Upper lobe of left lung (tissue), 6 donors: ENCODE measurements at regions not wholly inside any gene's neighbourhood (a gene's known extent, or its start where the extent isn't known, plus 50 kb on each side); places are given as distances from the start of the nearest gene placed in this dataset.

ENCODE experiments used
- ATAC-seq, 2 donors: fragments of 200-7000 bp; cut with Tn5 transposase; one replicate each; pipeline ENCODE4 v1.9.1; 2022; ENCODE audit warnings: mild to moderate bottlenecking in 2 of 2, moderate library complexity in 2 of 2; ENCODE audit not compliant: low FRiP score in 2 of 2
- DNase-seq, 2 donors: peaks; one replicate each; pipeline ENCODE4 v3.0.0-alpha.2; 2019 to 2020
- H3K27ac ChIP-seq, 4 donors: fragments of 200-600 bp; sonication (generic); one replicate each; pipeline ENCODE4 v1.5.1; 2016 to 2019
- H3K27me3 ChIP-seq, 4 donors: fragments of 200-600 bp; sonication (generic); one replicate each; pipeline ENCODE4 v1.5.1; 2017 to 2019
- H3K36me3 ChIP-seq, 4 donors: fragments of 200-600 bp; sonication (generic); one replicate each; pipeline ENCODE4 v1.5.1; 2016 to 2019
- H3K4me1 ChIP-seq, 4 donors: fragments of 200-600 bp; sonication (generic); one replicate each; pipeline ENCODE4 v1.5.1; 2018 to 2019
- H3K4me3 ChIP-seq, 4 donors: fragments of 200-600 bp; sonication (generic); one replicate each; pipeline ENCODE4 v1.5.1; 2017 to 2019; ENCODE audit warnings: mild to moderate bottlenecking in 2 of 4, moderate library complexity in 1 of 4
- H3K9me3 ChIP-seq, 4 donors: fragments of 200-600 bp; sonication (generic); one replicate each; pipeline ENCODE4 v1.5.1; 2018 to 2019
- CTCF ChIP-seq, 6 experiments: fragments of 450-650 bp in 4 of 6; fragments of 200-600 bp in 2 of 6; sonication (generic) in 2 of 6; IDR thresholded peaks; one replicate each; pipeline ENCODE4 v1.5.1; 2016 to 2019; ENCODE audit warnings: antibody characterized with exemption in 6 of 6
- EP300 ChIP-seq, 4 donors: sonication (generic); formaldehyde crosslinking; IDR thresholded peaks; one replicate each; pipeline ENCODE4 v1.5.1; 2017; ENCODE audit warnings: antibody characterized with exemption in 4 of 4, control low read depth in 2 of 4
- POLR2A ChIP-seq, 4 donors: fragments of 450-650 bp; IDR thresholded peaks; one replicate each; pipeline ENCODE4 v1.5.1; 2016 to 2017; ENCODE audit warnings: antibody characterized with exemption in 4 of 4, mild to moderate bottlenecking in 2 of 4
- POLR2AphosphoS5 ChIP-seq, 2 donors: sonication (generic); formaldehyde crosslinking; IDR thresholded peaks; one replicate each; pipeline ENCODE4 v1.5.1; 2017; ENCODE audit warnings: antibody characterized with exemption in 2 of 2
- WGBS, 2 donors: methylation state at CpG; one replicate each; pipeline ENCODE4 v1.1.5; 2017 to 2018; 5-methylcytosine and 5-hydroxymethylcytosine counted together
- donor health status: DM: no; HTN: no; CAD: no; lungs with moderate emphysema.
- donor health status: DM: no; HTN: yes; CAD: no; lungs with severe emphysema.

GRCh38 chr2:150552041-150552820, 64.8 kb upstream of the RND3 start:
- Histone ChIP-seq H3K4me3 (no peak overlapping the region), H3K36me3 (no peaks in the 10 kb centered on the region), H3K4me1 (no peaks in the 10 kb centered on the region), H3K9me3 (no peaks in the 10 kb centered on the region), H3K27ac (no peak overlapping the region), H3K27me3 (no peaks in the 10 kb centered on the region)
- 87 to 95% methylated on average over 5 of the region's 5 CpGs for WGBS, 2 donors
- no peak for TF ChIP-seq EP300 (IDR thresholded peaks at IDR 0.05)
- TF ChIP-seq POLR2AphosphoS5 (IDR thresholded peaks at IDR 0.05) = no peak
- no peak for DNase-seq
- ATAC-seq = no peak

GRCh38 chr2:150549381-150549780, 61.9 kb upstream of the RND3 start:
- no peak overlapping the region for H3K4me3 ChIP-seq
- no peak overlapping the region for H3K27ac ChIP-seq
- WGBS, 2 donors = 54 to 60% methylated on average over 2 of the region's 2 CpGs
- H3K4me1 ChIP-seq = no peaks in the 10 kb centered on the region
- no peak for DNase-seq
- ATAC-seq = no peak
- no peaks in the 10 kb centered on the region for H3K9me3 ChIP-seq
- H3K27me3 ChIP-seq = no peaks in the 10 kb centered on the region
- no peaks in the 10 kb centered on the region for H3K36me3 ChIP-seq
- TF ChIP-seq POLR2AphosphoS5 (IDR thresholded peaks at IDR 0.05) (no peak), EP300 (IDR thresholded peaks at IDR 0.05) (no peak), POLR2A (IDR thresholded peaks at IDR 0.05) (no peak), CTCF (IDR thresholded peaks at IDR 0.05) (no peak)

DNA sequence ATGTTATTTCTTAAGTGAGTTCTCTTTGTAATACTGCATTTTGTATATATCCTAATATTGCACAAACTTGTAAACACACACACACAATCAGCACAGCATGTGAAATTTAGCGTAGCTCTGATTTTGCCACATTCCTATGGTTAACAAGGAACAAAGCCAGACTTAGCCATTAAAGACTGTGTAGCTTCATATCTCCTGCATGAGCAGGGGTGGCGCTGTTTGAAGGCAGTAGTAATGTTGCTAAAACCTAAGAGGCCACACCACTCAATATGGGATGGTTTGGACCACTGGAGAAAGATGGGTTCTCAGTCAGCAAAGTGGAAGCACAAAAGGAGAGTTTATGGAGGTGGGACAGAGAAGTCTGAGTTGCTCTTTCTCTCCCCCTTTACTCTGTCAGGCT, 61.1 kb upstream of the RND3 start:
- WGBS, 2 donors = 77 to 91% methylated on average over 2 of the region's 2 CpGs
- no peaks in the 10 kb centered on the region for H3K36me3 ChIP-seq
- H3K27ac ChIP-seq = no peak overlapping the region
- H3K9me3 ChIP-seq = no peaks in the 10 kb centered on the region
- DNase-seq (no peak), ATAC-seq (no peak)
- TF ChIP-seq POLR2AphosphoS5 (IDR thresholded peaks at IDR 0.05) (no peak), POLR2A (IDR thresholded peaks at IDR 0.05) (no peak), CTCF (IDR thresholded peaks at IDR 0.05) (no peak), EP300 (IDR thresholded peaks at IDR 0.05) (no peak)
- H3K4me3 ChIP-seq = no peak overlapping the region
- no peaks in the 10 kb centered on the region for H3K27me3 ChIP-seq
- H3K4me1 ChIP-seq = no peaks in the 10 kb centered on the region

GRCh38 chr2:150545916-150546315, 58.4 kb upstream of the RND3 start:
- Histone ChIP-seq H3K36me3 (no peaks in the 10 kb centered on the region), H3K27ac (no peak overlapping the region), H3K4me3 (no peak overlapping the region), H3K4me1 (no peaks in the 10 kb centered on the region), H3K9me3 (no peaks in the 10 kb centered on the region), H3K27me3 (no peaks in the 10 kb centered on the region)
- WGBS, 2 donors = 73 to 77% methylated on average over 4 of the region's 4 CpGs
- no peak for TF ChIP-seq EP300 (IDR thresholded peaks at IDR 0.05)
- no peak for TF ChIP-seq CTCF (IDR thresholded peaks at IDR 0.05)
- TF ChIP-seq POLR2AphosphoS5 (IDR thresholded peaks at IDR 0.05) = no peak
- TF ChIP-seq POLR2A (IDR thresholded peaks at IDR 0.05) = no peak
- no peak for ATAC-seq
- DNase-seq = no peak

DNA sequence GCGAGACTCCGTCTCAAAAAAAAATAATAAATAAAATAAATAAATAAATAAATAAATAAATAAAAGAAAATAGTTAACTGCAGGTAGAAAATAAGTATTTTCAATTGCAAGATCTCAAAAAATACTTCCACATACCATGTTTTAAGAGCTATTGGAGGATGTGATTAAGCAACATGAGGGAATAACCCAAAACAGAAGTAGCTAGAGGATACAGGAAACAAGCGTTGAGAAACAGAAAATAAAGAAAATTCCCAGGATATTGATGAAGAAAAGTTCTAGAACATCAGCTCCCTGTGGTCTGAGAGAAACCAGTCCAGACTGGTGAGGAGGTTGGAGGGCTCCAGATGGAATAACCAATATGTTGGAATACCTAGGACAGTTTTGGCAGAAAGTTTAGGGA, 57.3 kb upstream of the RND3 start:
- ATAC-seq (no peak), DNase-seq (no peak)
- 89 to 95% methylated on average over 3 of the region's 3 CpGs for WGBS, 2 donors
- no peaks in the 10 kb centered on the region for H3K4me1 ChIP-seq
- no peaks in the 10 kb centered on the region for H3K27me3 ChIP-seq
- no peaks in the 10 kb centered on the region for H3K9me3 ChIP-seq
- TF ChIP-seq POLR2AphosphoS5 (IDR thresholded peaks at IDR 0.05) (no peak), EP300 (IDR thresholded peaks at IDR 0.05) (no peak), CTCF (IDR thresholded peaks at IDR 0.05) (no peak), POLR2A (IDR thresholded peaks at IDR 0.05) (no peak)
- no peaks in the 10 kb centered on the region for H3K36me3 ChIP-seq
- H3K27ac ChIP-seq = no peak overlapping the region
- H3K4me3 ChIP-seq = no peak overlapping the region
